HEK293T (cell line): ENCODE measurements at regions not wholly inside any gene's neighbourhood (a gene's known extent, or its start where the extent isn't known, plus 50 kb on each side); places are given as distances from the start of the nearest gene placed in this dataset.

ENCODE experiments used
- FOXK2 ChIP-seq: fragments of 450-650 bp; IDR thresholded peaks from 2 replicates; pipeline ENCODE4 v1.6.1; 2016; ENCODE audit warnings: mild to moderate bottlenecking
- LEF1 ChIP-seq: fragments of 450-650 bp; IDR thresholded peaks from 2 replicates; pipeline ENCODE4 v1.6.1; 2017; ENCODE audit warnings: mild to moderate bottlenecking, borderline replicate concordance

DNA sequence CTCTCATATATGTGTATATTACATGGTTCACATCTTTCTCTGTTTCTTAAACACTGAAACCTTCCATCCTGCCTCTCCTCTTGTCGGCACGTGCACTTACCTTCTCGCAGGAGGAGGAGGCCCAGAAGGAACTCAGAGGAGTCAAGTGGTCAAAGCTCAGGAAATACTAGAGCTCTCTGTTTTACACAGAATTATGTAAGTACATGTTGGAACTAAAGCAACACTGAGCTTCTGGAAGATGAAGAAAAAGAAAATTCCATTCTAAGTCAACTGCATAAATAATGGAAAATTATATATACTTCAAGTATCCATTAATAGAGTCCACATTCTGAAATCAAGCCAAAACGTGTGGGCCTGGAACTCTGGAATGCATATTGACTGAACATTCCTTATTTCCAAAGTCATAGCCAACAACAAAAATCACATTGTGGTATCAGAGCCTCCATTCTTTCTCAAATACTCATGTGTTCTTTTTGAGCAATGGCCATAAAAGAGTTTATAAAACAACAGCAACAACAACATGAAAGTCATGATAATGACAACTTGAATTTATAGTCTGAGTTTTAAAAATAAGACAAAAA, 121.5 kb upstream of the RAI14 start:
- TF ChIP-seq FOXK2 (no peak), LEF1 (no peak)
